ENCODE measurements at regions not wholly inside any gene's neighbourhood (a gene's known extent, or its start where the extent isn't known, plus 50 kb on each side); places are given as distances from the start of the nearest gene placed in this dataset.

GRCh38 chr15:62454567-62455172 lies 289.6 kb upstream of the C2CD4B start:
- H3K4me1 ChIP-seq, result peaks cover 3 to 60% (median 36%) of the 10 kb centered on the region in 12 donors
- ATAC-seq (no peak), DNase-seq (no peak)
- no peak overlapping the region for H3K4me3 ChIP-seq
- no peaks in the 10 kb centered on the region for H3K9me3 ChIP-seq
- no peaks in the 10 kb centered on the region for H3K27me3 ChIP-seq
- peak overlapping the region in 9 of 12 donors; percentile 11 to 84 (median 53) for H3K27ac ChIP-seq
- no peaks in the 10 kb centered on the region for H3K36me3 ChIP-seq
- intact Hi-C loops (cut with DNase I), result loop anchor here in 8 of 10 donors (5.0 to 10.0 kb wide), 7 partner anchors 47 to 660 kb away; partner anchors contain the start of gene TLN2 (in 4 of the 8)
- TF ChIP-seq POLR2A (IDR thresholded peaks at IDR 0.05) (no peak), CTCF (IDR thresholded peaks at IDR 0.05) (no peak)
- 64 to 84% (median 78%) methylated on average over 6 of the region's 6 CpGs for WGBS, 4 donors

- Histone ChIP-seq H3K9me3 (no peaks in the 10 kb centered on the region), H3K4me3 (peak overlapping the region in 3 of 12 donors; percentile 1 to 19 (median 10)), H3K27me3 (no peaks in the 10 kb centered on the region), H3K36me3 (no peaks in the 10 kb centered on the region), H3K27ac (peak overlapping the region in 11 of 12 donors; percentile 23 to 84 (median 79)), H3K4me1 (peaks cover 3 to 57% (median 35%) of the 10 kb centered on the region in 12 donors)
- peak; percentile 59 to 88 (median 72) for DNase-seq
- WGBS, 4 donors, result 40 to 69% (median 62%) methylated on average over 11 to 12 of the region's 12 CpGs
- intact Hi-C loops (cut with DNase I), result loop anchor here in 5 of 10 donors (5.0 to 10.0 kb wide), 5 partner anchors 52 to 659 kb away; partner anchors contain the start of gene TLN2 (in 1 of the 5)
- ATAC-seq, result peak; percentile 87 to 92 (median 90)
- no peak for TF ChIP-seq CTCF (IDR thresholded peaks at IDR 0.05)
- TF ChIP-seq POLR2A (IDR thresholded peaks at IDR 0.05), result no peak
Measured at GRCh38 chr15:62455441-62455921, 290.4 kb upstream of the C2CD4B start.

- no peaks in the 10 kb centered on the region for H3K36me3 ChIP-seq
- peaks cover 3 to 57% (median 35%) of the 10 kb centered on the region in 12 donors for H3K4me1 ChIP-seq
- H3K4me3 ChIP-seq, result peak overlapping the region in 4 of 12 donors; percentile 1 to 19 (median 14)
- intact Hi-C loops (cut with DNase I), result loop anchor here in 6 of 10 donors (1.0 to 10.0 kb wide), 7 partner anchors 50 to 659 kb away; partner anchors contain the start of gene TLN2 (in 2 of the 6)
- WGBS, 4 donors, result 46 to 63% (median 51%) methylated on average over 11 of the region's 11 CpGs
- H3K27me3 ChIP-seq, result no peaks in the 10 kb centered on the region
- no peaks in the 10 kb centered on the region for H3K9me3 ChIP-seq
- peak overlapping the region in 11 of 12 donors; percentile 23 to 84 (median 79) for H3K27ac ChIP-seq
- ATAC-seq (peak; percentile 62 to 80 (median 76)), DNase-seq (peak in 1 of 5 donors; percentile 43)
- TF ChIP-seq CTCF (IDR thresholded peaks at IDR 0.05), result no peak
- no peak for TF ChIP-seq POLR2A (IDR thresholded peaks at IDR 0.05)
Measured at GRCh38 chr15:62456011-62456920, 291.2 kb upstream of the C2CD4B start.

Data from heart left ventricle (tissue), 16 donors.